ENCODE measurements at regions not wholly inside any gene's neighbourhood (a gene's known extent, or its start where the extent isn't known, plus 50 kb on each side); places are given as distances from the start of the nearest gene placed in this dataset.

GRCh38 chr4:17063888-17064287 lies 165.4 kb upstream of the LDB2 start:
- ChIA-PET POLR2A (ENCODE audit: unreplicated experiment) (no interaction called here), CTCF (no interaction called here)
- DNase-seq: no peak
- BruUV-seq (replicated peaks): no TSS peak
- H3K9me3 ChIP-seq (ENCODE audit: insufficient read depth, low read depth): no peaks in the 10 kb centered on the region
- H3K4me3 ChIP-seq: no peak overlapping the region
- intact Hi-C loops (cut with micrococcal nuclease; ENCODE audit: unreplicated experiment): no loop called here
- H3K9me2 ChIP-seq (ENCODE audit: insufficient read depth): no peaks in the 10 kb centered on the region
- no peaks in the 10 kb centered on the region for H3F3A ChIP-seq (ENCODE audit: insufficient read depth, low read depth)
- no peak overlapping the region for H2AFZ ChIP-seq
- no peaks in the 10 kb centered on the region for H3K36me3 ChIP-seq (ENCODE audit: low read depth)
- H3K4me1 ChIP-seq (replicated peaks; ENCODE audit: insufficient read depth): no peaks in the 10 kb centered on the region
- no peaks in the 10 kb centered on the region for H3K27me3 ChIP-seq (ENCODE audit: insufficient read depth, low read depth)
- no peaks in the 10 kb centered on the region for H4K20me1 ChIP-seq (ENCODE audit: insufficient read depth)
- no peak overlapping the region for H3K4me2 ChIP-seq
- H3K27ac ChIP-seq: no peak overlapping the region
- H3K79me2 ChIP-seq (ENCODE audit: low read depth): no peaks in the 10 kb centered on the region
- TF ChIP-seq EZH2 (IDR thresholded peaks at IDR 0.05; ENCODE audit: low read depth): no peak
- TF ChIP-seq CTCF (conservative IDR thresholded peaks at IDR 0.05): no peak

GRCh38 chr4:17060230-17060629 lies 161.8 kb upstream of the LDB2 start:
- intact Hi-C loops (cut with micrococcal nuclease; ENCODE audit: unreplicated experiment): no loop called here
- Histone ChIP-seq H3K27ac (no peak overlapping the region), H3K4me1 (replicated peaks; ENCODE audit: insufficient read depth) (no peaks in the 10 kb centered on the region), H2AFZ (no peak overlapping the region), H3K79me2 (ENCODE audit: low read depth) (no peaks in the 10 kb centered on the region), H3K4me3 (no peak overlapping the region), H3K9me2 (ENCODE audit: insufficient read depth) (no peaks in the 10 kb centered on the region), H3F3A (ENCODE audit: insufficient read depth, low read depth) (no peaks in the 10 kb centered on the region), H3K27me3 (ENCODE audit: insufficient read depth, low read depth) (no peaks in the 10 kb centered on the region; the same call in 1 of the 2 replicates), H3K9me3 (ENCODE audit: insufficient read depth, low read depth) (no peaks in the 10 kb centered on the region), H4K20me1 (ENCODE audit: insufficient read depth) (no peaks in the 10 kb centered on the region), H3K4me2 (no peak overlapping the region), H3K36me3 (ENCODE audit: low read depth) (no peaks in the 10 kb centered on the region)
- BruUV-seq (replicated peaks): no TSS peak
- CTCF ChIA-PET: no interaction called here
- no peak for DNase-seq
- POLR2A ChIA-PET (ENCODE audit: unreplicated experiment): no interaction called here
- TF ChIP-seq EZH2 (IDR thresholded peaks at IDR 0.05; ENCODE audit: low read depth) (no peak), CTCF (conservative IDR thresholded peaks at IDR 0.05) (no peak)

GRCh38 chr4:17058916-17059741 lies 160.7 kb upstream of the LDB2 start:
- DNase-seq: no peak
- H3K9me3 ChIP-seq (ENCODE audit: insufficient read depth, low read depth): no peaks in the 10 kb centered on the region
- H4K20me1 ChIP-seq (ENCODE audit: insufficient read depth): no peaks in the 10 kb centered on the region
- H3K4me1 ChIP-seq (replicated peaks; ENCODE audit: insufficient read depth): no peaks in the 10 kb centered on the region
- TF ChIP-seq CTCF (conservative IDR thresholded peaks at IDR 0.05) (no peak), EZH2 (IDR thresholded peaks at IDR 0.05; ENCODE audit: low read depth) (no peak)
- H3F3A ChIP-seq (ENCODE audit: insufficient read depth, low read depth): no peaks in the 10 kb centered on the region
- H2AFZ ChIP-seq: no peak overlapping the region
- no peak overlapping the region for H3K4me3 ChIP-seq
- CTCF ChIA-PET: no interaction called here
- H3K9me2 ChIP-seq (ENCODE audit: insufficient read depth): no peaks in the 10 kb centered on the region
- H3K79me2 ChIP-seq (ENCODE audit: low read depth): no peaks in the 10 kb centered on the region
- no peaks in the 10 kb centered on the region; the same call in 1 of the 2 replicates for H3K27me3 ChIP-seq (ENCODE audit: insufficient read depth, low read depth)
- no TSS peak for BruUV-seq (replicated peaks)
- POLR2A ChIA-PET (ENCODE audit: unreplicated experiment): no interaction called here
- no peak overlapping the region for H3K4me2 ChIP-seq
- intact Hi-C loops (cut with micrococcal nuclease; ENCODE audit: unreplicated experiment): no loop called here
- H3K27ac ChIP-seq: no peak overlapping the region
- no peaks in the 10 kb centered on the region for H3K36me3 ChIP-seq (ENCODE audit: low read depth)
